NOMO-1 treated with DMSO at 0.1 percent for 48 hours (cell line): ENCODE measurements at regions not wholly inside any gene's neighbourhood (a gene's known extent, or its start where the extent isn't known, plus 50 kb on each side); places are given as distances from the start of the nearest gene placed in this dataset.

Experiments used
- DNase-seq: peaks from one replicate; lab custom pipeline; 2025; ENCODE audit not compliant: unreplicated experiment; lab: John Stamatoyannopoulos, UW

DNA sequence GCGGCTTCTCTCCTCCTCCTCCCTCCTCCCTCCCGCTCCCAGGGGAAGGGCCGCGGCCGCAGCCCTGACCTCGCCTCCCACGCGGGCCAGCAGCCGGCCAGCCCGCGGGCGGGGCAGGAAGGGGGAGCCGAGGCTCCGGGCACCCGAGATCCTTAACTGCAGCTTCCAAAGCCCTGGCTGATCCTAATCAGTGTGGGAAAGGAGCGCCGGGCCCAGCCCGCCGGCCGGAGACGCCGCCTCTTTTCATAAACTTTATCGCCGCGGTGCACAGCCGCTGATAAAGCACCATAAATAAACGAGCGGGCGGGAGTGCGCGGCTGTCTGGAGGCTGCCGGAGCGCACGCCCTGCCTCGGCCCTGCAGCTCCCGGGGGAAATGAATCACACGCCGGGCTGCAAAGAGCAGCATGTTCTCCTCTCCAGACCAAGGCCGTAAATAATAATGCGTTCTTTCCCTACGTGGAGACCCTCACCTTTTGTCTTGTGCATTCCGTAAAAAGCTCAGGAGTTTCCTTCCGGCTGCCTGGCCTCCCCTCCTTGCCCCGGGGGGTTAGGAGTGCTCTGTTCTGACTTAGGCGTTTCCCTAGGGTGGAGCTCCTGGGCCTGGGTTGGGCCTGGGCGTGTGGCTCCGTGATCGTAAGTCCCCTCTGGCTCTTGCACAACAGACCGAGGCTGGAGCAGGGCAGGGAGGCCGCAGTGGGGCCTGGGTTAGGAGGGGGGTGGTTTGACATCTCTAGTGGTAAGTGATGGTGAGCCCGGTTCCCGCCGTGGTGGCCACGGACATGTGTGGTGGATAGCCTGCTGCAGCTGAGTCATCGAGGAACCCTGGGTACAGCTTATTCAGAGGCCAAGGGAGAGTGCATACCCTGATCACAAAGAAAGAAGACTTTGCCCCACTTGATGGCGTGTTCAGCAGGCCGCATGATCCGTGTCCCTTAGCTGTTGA is 132.6 kb upstream of the HES1 start:
- peak; percentile 96 for DNase-seq

DNA sequence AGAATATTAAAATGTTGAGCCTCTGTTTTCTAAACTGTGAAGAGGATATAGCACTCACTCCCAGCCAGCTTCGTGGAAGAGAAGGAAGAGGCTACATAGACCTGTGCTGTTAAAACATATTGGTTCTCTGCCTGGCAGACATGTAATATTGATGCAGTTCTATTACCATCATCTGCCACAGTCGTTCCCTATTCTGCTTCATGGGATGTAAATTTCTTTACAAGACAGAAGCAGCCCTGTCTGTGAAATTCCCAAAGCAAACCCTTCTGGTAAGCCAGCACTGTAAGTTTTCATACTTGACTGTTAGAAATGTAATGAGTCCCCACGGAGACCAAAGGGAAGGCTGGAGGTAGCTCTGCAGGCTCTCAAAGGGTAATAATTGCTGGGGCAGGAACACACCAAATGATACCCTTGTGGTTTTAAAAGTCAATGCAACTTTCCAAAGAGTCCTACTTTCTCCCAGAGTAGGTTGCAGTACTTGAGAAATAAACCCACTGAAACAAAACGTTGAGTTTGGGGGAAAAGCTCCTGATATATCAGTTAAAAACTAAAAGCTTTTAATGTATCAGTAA is 129.9 kb upstream of the HES1 start:
- DNase-seq = no peak

DNA sequence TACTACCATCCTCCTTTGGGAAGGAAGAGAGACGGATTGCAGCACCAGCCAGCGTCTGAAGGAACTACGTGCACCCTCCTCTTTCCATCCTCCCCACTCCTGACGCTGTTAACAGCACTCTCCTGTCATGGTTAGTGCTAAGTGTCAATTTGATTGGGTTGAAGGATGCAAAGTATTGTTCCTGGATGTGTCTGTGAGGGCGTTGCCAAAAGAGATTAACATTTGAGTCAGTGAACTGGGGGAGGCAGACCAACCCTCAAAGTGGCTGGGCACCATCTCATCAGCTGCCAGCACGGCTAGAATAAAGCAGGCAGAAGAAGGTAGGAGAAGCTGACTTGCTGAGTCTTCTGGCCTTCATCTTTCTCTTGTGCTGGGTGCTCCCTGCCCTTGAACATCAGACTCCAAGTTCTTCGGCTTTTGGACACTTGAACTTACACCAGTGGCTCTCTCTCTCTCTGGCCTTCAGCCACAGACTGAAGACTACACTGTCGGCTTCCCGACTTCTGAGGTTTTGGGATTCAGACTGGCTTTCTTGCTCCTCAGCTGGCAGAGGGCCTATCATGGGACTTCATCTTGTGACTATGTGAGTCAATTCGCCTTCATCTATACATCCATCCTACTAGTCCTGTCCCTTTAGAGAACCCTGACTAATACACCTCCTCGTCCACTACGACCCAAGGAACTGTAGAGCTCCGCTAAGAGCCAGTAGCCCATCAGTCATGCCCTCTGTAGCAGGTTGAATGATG is 128.2 kb upstream of the HES1 start:
- no peak for DNase-seq

DNA sequence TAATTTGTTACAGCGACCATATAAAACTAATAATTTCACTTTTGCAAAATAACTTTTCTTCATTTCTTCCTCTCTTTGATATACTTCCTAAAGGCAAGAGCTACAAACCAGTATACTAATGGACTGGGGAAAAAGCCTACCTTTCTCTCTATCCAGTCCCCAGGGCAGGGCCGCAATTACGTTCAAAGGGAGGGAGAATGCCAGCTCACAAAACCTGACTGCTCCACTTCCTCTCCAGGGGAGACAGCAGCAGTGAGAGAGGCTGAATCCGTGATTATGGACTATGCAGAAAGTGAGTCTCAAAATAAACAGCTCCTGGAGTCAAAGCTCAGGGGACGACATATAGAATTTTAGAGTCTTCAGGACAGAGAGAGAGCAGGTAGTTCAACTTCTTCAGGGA is 126.9 kb upstream of the HES1 start:
- no peak for DNase-seq

DNA sequence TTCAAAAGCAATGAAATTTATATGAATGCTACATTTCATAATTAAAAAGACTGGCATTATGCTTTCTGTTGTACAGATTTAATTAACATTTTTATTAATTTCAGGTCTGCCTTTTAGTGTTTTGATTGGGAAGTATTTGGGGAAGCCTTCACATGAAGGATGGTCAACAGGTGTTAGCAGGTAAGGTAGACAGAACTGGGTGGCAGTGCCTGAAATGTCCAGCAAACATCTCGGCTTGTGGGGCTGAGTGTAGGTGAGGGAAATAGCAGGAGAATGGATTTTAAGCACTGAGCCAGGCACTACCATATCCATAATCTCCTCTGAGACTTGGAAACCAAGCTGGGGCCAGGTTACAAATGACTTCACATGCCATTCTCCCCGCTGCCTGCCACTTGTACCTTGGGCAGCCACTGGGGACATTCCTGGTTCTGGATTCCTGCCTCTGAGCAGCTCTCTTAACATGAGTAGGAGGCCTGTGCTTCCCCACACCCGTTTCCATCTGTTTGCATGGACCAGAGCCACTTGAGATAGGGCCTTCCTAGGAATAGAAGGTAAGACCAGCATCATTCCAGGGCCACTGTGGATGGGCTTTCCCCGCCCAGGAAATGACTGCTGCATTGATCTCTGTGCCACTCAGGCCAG is 125.9 kb upstream of the HES1 start:
- no peak for DNase-seq

DNA sequence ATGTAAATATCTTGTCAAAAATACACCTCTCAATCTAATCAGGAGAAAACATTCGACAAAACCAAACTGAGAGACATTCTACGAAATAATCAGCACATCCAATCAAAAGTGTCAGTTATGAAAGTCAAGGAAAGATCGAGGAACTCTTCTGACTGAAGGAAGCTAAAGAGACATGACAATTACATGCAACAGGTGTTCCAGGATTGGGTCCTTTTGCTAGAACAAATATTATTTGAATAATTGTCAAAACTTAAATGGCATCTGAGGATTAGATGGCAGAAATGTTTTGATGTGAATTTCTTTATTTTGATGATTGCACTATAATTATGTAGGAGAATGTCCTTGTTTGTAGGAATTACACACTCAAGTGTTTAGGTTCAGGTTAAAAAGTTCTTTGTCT is 124.1 kb upstream of the HES1 start:
- DNase-seq = no peak

DNA sequence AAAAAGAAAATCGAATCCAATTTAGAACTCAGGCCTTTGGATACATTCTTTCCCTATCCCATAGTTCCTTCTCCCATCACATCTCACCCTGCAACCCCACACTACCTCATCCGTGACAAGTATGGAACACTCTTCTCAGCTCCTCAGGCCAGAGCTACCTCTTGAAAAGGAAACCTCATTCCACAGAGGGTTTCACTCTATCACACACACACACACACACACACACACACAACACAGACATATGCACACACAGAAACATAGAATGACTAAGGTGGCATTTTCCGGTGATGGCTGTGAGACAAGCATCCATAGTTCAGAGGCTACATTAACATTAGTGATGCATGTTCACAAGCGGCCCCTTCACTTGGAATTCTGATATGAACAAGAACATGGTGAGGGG is 122.0 kb upstream of the HES1 start:
- DNase-seq = no peak

DNA sequence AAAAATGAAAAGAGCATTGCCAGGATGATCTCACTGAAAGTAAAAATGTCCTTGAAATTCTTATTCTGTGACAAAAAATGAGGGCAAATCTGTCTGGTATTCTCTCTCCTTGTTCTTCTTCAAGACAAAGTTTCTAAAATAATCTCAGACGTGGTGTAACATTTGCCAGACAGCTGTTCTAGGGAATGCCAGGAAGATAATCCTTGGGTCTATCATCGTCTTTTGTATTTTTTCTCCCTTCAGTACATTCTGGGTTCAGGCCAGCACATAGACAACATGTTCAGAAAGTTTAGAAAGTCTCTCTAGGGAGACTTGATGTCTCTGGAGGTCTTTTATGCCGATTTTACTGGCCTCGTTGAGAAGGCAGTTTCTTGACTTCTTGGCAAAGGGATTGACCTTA is 121.2 kb upstream of the HES1 start:
- no peak for DNase-seq

DNA sequence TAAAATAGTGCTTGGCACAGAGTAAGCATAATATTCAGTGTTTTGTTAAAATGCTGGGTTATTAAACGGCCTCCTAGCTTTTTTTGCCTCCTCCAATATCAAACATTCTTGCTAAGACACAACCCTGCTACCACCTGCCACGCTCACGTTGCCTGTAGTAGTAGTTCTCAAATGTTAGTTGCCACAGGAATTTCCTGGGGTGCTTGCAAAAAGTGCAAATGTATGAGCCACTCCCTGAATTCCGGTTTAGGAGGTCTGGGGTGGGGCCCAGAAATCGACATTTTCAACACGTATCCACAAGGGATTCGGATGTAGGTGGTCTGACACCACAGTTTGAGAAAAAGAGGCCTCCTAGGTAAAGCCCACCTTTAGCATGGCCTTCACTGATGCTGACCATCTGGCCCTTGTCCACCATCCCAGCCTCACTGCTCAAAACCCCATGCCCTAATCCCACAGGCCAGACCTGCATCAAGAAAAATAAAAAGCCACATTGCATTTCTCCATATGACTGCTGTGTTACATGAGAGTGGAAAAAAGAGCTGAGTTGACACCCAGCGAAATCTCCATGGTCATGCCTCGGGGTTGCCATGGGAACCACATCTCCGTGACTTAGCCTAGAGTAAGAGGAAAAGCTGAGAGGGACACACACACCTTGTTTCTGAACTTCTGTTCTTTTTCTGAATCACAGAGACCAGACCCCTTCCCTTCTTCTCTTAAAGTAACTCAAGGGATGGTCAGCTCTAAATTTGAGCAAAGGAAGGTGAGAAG is 116.4 kb upstream of the HES1 start:
- DNase-seq = no peak

DNA sequence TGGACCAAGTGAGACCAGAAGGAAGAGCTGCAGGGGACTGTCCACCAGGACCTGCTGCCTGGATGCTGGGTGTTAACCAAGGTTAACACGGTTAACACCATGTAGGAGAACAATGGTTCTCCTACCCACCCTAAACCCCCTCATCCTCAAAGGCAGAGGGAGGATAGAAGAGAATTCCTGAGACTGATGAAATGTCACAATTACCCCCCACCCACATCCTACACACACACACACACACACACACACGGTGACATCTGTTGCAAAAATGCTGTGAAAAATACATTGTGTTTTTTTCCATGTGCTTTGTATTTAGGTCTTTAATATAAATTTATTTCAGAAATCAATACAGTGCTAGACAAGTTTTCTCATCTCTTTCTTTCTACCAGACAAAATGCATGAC is 113.9 kb upstream of the HES1 start:
- no peak for DNase-seq

DNA sequence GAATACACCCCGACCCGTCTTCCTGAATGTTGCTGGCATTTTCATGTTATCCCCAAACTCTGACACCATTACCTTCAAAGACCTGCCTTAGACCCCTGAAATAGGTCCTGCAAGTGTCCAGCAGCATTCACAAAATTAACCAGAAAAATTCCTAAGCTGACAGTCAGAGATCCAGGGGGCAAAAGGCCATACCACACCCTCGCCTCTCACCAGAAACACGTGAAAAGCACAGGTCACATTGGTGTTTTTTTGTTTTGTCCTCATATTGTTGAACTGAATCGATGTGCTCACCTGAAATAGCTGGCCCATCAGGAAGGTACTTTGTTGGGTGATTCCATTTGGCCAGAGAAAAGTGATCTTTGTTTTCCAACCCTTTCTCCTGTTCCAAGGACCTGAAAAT is 113.1 kb upstream of the HES1 start:
- DNase-seq = no peak

DNA sequence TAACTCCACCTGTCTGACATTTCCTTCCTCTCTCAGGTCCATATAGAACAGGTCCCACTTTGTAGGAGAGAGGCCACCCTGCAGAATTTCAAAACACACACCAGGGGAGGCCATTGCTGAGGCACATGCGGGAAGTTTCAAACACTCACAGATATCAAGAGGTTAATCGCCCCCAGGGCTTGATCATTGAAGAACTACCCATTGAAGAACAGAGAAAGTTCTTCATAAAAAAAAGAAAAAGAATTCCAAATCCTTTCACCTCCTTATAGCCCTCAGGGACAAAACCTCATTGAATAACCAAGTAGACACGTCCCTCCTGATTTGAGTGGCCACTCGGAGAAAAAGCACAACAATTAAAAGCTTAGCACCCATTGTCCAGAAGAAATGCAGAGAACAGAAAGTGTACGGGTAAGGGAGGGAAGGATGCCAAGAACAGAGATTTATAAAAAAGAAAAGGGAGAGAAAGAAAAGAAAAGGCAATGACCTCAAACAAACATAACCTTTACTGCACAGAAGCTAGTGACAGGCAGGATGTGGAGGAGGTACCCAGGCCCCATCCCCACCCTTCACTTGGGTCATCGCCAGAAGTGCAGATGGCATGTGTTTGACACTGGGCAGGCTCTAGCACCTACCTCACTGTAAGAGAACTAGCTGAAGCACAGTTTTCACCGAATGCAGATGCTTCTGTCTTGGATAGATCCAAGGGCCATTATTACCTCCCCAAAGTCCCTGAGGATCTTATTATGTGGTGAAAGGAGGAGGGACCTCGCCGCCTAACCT is 112.3 kb upstream of the HES1 start:
- DNase-seq = no peak

DNA sequence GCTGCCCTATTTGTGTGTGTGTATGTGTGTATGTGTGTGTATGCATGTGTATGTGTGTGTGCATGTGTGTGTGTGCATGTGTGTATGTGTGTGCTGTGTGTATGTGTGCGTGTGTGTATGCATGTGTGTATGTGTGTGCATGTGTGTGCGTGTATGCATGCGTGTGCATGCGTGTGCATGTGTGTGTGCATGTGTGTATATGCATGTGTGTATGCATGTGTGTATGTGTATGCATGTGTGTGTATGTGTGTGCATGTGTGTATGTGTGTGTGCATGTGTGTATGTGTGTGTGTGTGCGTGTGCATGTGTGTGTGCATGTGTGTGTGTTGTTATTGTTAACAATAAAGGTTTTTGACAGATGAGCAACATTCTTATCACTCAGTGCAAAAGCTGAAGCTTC is 110.8 kb upstream of the HES1 start:
- no peak for DNase-seq

DNA sequence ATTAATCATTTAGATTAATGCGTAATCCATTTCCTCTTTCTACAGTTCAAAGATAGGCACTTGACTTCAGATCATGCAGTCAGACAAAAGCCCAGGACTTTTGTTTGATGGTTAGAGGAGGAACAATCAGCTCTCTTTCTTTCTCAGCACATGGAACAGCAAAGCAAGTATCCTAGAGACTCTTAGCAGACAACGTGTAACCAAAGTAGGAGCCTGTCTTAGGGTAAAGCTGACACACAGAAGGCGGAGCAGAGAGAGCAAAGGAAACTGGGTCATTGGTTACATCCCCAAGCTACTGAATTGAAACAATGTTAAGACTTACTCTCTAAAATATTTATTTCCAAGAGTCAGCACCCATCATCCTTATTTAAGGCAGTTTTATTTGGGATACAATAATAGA is 110.0 kb upstream of the HES1 start:
- DNase-seq = no peak

DNA sequence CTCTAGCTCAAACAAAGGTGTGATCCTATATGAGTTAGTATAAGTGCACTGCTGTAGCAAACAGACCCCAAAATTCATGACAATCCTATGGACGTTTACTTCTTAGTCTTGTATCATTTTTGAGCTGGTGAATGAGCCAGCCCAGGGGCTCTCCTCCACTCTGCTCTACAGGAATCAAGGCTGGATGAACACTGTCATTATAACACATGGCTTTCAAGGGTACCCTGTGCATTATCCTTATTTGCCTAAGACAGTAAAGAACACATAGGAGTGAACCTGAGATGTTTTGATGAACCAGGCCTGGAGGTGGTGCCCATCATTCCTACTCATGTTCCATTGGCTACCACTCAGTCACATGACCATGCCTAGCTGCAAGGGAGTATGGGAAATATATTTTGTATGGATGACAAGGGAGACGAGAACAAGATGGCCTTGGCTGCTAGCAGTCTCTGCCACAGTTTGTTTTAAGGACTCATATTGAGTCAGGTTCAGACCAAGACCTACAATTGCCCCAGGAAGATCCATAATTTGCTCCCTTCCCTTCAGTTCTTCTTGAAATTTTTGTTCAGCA is 107.4 kb upstream of the HES1 start:
- DNase-seq = no peak

DNA sequence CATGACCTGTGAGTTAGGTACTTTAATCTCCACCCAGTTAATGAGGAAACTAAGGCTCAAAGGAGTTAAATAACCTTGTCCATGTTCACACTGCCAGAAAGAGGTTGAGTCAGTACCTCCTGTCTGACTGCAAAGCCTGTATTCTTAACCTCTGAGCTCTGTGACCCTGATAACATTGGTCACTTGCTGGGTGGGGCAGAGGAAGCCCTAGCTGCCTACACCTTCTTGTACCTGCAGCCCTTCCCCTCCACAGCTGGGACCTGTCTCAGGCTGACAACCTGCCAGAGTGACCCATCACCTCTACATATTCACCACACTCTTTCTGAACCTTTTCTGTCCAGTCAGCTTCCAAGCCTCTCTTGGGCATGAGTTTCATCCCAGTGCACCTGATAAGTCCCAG is 106.1 kb upstream of the HES1 start:
- no peak for DNase-seq

DNA sequence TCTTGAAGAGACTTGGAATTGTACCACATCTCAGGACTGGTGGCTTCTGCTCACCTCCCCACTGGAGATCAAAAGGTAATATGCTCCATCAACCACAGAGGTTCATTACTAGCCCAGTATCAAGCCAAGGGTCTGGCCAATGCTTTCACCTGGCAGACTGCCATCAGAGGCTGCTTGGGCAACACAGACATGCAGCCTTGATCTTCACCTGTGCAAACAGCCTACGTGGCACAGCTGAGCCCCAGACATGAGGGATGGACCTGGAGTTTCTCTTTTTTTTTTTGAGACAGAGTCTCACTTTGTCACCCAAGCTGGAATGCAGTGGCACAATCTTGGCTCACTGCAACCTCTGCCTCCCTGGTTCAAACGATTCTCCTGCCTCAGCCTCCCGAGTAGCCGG is 105.6 kb upstream of the HES1 start:
- DNase-seq = no peak

DNA sequence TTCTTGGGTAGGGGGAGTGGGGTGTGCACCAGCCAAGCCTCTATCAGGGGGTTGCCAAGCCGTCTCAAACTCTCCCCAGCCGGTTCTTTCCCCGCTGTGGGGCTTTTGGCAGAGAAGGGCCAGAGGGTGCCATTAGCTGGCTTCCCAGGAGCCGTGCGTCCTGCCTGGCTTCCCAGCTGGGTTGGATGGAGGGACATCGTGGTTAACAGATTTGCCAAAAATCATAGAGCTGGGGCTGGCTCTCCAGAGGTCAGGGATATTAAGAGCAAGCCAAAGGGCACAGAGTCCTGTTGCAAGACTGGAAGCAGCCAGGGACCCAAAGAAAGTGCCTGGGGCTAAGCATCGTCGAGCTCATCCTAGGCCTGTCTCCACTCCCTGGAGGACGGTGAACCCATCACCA is 104.6 kb upstream of the HES1 start:
- DNase-seq = no peak

DNA sequence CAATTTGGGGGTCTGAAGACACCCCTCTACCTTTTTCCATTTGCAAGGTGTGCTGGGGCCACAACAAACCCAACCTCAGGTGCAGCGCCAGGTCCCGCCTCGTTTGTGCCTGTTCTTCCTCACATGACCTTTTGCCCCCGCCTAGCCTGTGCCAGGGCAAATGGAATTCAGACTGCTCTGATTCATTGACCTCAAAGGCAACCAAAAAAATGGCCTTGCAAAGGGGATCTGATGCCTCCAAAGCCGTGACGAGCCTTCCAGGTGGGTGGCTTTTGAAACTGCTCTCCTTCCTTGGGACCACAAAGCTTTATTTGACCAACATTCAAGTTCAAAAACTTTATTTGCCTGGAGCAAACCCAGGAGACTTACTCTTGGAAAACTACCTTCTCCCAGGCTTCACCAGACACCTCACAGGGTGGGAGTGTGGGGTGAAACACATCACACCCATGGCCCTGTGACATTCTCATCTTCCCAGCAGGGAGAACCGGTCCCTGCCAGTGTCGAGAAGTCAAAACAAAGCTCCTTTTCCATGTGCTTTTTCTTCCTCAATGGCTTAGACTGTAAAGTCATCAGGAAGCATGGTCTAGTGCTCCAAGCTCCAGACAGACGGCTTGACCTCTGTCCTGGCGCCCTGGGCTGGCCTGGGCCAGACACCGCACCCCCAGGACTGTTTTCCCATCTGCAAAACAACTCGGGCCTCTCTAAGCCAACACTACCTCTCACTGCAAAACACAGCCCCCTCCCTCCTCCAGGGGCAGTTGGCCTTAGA is 103.9 kb upstream of the HES1 start:
- DNase-seq = no peak
